8988T (cell line): ENCODE measurements at regions not wholly inside any gene's neighbourhood (a gene's known extent, or its start where the extent isn't known, plus 50 kb on each side); places are given as distances from the start of the nearest gene placed in this dataset.
A peak's percentile ranks its signal among the peaks of the same experiment; 100 is the strongest.

Experiments
- DNase-seq: peaks from one replicate; pipeline ENCODE4 v3.0.0; 2011

GRCh38 chr14:101707068-101707842 lies 54.3 kb upstream of the PPP2R5C start:
- DNase-seq, result peak; percentile 70

- no peak for DNase-seq
Measured at GRCh38 chr14:101707863-101708620, 53.5 kb upstream of the PPP2R5C start.

GRCh38 chr14:101708853-101709532 lies 52.5 kb upstream of the PPP2R5C start:
- no peak for DNase-seq

GRCh38 chr14:101709533-101709881 lies 52.0 kb upstream of the PPP2R5C start:
- no peak for DNase-seq

- no peak for DNase-seq
Measured at GRCh38 chr14:101709962-101710931, 51.3 kb upstream of the PPP2R5C start.

- no peak for DNase-seq
Measured at GRCh38 chr14:101711041-101711856, 50.3 kb upstream of the PPP2R5C start.
